Activated T-cell treated with anti-CD3 and anti-CD28 coated beads, Interleukin-2, amount 50 U/mL, for 1 hour (primary cell): ENCODE measurements at regions not wholly inside any gene's neighbourhood (a gene's known extent, or its start where the extent isn't known, plus 50 kb on each side); places are given as distances from the start of the nearest gene placed in this dataset.

Source experiments
- DNase-seq: peaks from one replicate; pipeline ENCODE4 v3.0.0-alpha.2; 2020

DNA sequence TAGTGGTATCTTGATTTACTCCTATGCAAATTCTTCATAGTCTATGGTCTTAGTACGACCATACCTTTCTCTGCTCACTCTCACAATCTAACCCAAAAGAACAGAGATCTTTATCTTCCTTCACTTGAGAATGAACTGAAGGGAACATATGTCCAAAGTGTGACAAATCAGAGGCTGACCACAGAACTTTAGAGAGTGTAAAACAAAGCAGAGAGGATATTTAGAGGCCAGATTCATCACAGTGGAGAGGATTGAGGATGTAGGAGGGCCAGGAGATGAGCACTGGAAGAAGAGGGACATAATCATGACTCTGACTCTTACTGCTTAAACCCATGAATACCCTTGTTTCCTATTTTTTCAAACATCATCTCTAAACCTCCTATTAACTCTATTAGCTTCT, 935.3 kb upstream of the PHF14 start:
- no peak for DNase-seq

DNA sequence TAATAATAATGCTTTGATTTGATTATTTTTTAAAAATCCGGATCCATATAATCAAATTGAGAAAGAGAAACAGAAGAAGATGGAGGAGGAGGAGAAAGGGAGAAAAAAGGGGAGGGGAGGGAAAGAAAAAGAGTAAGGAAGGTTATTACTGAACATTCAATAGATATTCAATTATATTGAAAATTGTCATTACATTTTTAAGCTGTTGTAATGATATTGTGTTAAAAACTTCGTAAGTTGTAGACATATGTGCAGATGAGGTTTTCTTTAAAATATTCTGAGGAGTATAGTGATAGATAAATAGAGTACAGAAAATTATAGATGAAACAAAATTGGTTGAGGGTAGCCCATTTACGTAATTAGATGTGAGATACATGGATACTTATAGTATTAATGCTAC, 933.0 kb upstream of the PHF14 start:
- no peak for DNase-seq

DNA sequence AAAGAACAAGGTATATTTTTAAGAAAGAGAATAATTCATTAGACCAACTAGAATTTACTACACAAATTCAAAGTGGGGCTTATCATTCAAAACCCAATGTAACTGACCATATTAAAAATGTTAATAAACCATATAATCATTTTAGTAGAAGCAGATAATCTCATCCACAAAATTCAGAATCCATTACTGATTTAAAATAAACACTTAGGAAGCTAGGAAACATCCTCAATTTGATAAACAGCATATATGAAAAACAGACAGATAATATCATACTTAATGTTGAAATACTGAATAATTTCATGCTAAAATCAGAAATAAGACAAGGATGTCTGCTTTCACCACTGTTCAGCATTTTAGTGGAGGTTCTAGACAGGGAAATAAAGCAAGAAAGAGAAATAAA, 902.8 kb upstream of the PHF14 start:
- no peak for DNase-seq

DNA sequence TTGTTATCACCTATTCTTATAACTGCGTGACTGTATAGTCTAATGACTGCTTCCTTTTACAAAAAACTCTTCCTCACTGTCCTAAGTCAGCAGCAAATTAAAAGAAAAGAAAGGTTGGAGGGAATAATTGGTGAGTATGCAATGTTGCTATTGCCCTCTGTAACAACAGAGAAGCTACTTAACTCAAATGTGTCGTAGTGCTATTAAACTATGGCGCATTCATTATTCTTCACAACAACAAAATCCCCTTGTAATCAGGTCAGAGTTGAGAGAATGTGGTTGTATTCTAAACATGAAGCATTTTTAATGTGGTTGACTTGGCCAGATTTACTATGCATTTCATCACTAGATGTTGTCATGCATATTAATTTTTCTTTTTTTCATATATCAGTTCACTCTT, 897.8 kb upstream of the PHF14 start:
- no peak for DNase-seq

DNA sequence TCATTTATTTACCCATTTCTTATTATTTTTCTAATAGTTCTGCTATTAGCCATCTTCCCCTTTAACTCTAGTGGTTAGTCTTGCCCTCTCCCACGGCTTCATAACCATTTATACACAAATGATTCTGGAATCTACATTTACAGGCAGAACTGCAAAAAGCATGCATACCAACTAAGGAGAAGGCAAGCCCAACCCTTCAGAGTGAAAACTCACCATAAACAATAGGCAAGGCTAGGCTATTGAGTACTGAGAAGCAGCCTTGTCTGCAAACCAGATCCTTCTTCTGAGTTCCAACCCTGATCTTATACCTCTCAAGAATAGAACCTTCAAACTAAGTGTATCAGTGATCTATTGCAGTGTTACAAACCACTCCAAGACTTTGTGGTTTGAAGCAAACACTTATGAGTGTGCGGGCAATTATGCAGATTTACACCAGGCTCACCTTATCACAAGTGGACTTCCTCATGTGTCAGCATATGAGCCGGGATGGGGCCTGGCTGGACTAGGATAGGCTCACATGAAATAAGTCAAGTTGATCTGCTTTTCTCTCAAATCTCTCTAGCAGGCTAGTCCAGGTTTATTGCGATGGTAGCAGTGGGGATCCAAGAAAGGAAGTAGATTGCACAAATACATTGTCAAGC, 896.9 kb upstream of the PHF14 start:
- no peak for DNase-seq

DNA sequence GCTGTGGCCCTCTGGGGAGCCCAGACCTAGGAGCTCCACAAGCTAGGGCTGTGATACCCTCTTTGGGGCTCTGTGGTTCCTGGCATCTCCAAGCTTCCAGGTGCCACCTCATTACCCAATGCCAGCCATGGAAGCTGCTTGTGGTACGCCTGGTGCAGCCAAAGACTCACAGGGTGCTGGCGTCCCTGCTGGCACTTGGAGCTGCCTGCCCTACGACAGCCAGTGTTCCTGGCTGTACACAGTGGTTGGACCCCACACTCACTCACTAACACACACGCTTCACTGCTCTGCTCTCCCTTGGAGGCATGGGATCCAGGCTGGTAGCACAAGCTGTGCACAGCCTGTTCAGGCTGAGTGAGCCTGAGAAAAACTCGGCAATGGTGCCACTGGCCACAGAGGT, 894.1 kb upstream of the PHF14 start:
- DNase-seq: no peak

DNA sequence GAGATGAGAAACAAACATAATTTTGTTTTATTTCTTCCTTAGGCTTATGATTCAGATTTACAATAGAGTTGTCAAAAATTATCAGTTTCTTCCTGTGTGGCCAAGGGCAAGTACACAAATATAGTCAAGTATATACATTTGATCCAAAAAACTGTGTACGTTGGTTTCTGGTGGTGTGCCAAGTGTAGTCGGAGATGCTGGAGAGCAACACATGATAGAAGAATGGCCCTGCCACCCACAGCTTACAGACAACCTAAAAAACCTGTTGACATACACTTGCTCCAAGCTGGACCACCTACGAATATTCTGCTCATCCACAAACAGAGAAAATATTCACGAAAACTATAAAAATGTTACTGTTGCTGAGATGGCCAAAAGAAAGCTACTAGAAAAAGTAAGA, 890.8 kb upstream of the PHF14 start:
- no peak for DNase-seq

DNA sequence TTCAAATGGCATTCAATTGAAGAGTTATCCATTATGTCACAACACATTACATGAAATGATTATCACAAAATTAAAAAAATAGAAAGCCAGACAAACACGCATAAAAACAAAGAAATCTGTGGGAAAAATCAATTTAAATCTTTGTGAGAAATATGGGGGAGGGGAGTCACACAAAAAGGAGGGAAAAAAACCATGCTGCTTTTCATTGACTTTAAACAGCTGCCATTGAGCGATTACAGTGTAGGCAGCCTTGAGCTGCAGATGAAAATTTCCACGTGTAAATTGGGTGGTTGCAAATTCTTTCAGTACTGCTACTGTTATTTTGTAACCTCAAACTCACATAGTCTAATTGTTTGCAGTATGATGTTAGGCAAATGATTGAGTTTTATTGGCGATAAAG, 889.9 kb upstream of the PHF14 start:
- no peak for DNase-seq

DNA sequence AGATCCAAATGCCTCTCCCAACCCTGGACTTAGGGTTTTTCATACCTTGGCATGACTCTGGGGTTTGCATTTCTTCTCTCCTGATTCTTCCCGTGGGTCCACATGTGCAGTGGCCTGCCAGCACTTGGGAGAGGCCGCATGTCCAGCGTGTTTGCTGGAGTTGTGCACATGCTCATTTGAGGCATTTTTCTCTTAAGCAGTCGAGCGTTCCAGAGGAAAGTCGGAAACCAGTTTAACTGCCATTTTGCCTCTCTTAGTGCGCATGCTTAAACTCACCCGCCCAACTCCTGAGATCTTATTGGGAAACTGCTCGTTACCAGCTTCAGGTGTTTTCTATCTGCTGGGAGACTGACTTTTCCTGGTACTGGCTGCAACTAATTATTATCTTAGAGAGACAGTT, 888.4 kb upstream of the PHF14 start:
- DNase-seq: no peak

DNA sequence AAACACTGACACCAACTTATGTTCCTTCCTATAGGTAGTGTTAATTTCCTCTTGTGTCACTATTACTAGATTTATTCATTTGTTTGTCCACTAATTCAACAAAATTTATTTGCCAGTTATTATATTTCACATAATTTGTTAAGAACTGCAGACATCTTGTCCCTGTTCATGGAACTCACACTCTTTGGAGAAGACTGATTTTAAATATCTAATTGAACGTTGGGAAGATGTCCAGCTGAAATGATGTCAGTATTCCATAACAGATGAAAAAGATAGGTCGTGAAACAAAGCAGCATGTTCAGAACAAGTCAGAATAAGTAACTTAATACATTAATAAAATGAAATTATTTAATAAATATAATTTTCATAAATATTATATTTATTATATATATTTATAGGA, 873.1 kb upstream of the PHF14 start:
- DNase-seq: no peak

DNA sequence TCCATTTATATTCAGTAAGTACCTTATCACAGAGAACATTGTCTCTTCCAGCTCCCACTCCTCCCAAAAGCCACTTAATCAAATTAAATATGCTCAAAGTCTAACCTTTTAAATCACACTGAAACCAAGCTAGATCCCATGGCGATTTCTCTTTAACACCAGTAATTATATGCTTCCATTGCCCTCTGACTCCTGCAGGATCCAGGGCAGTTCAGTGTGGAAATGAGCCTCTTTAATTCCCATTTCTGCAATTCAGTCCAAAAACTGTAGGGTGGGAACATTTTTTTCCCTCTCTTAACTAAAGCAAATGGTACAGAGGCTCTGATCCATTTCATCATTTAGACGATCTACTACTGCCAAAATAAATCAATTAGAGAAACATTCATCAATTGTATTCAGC, 872.3 kb upstream of the PHF14 start:
- no peak for DNase-seq

DNA sequence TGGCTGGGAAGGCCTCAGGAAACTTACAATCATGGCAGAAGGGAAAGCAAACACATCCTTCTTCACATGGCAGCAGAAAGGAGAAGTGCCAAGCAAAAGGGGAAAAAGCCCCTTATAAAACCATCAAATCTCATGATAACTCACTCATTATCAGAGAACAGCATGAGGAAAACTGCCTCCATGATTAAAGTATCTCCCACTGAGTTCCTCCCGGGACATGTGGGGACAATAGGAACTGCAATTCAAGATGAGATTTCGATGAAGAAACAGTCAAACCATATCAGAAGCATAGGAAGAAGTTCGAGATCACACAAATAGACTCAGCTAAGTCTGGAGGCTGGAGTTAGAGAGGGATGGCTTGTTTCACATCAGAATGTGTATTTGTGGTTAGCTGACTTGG, 869.4 kb upstream of the PHF14 start:
- no peak for DNase-seq

DNA sequence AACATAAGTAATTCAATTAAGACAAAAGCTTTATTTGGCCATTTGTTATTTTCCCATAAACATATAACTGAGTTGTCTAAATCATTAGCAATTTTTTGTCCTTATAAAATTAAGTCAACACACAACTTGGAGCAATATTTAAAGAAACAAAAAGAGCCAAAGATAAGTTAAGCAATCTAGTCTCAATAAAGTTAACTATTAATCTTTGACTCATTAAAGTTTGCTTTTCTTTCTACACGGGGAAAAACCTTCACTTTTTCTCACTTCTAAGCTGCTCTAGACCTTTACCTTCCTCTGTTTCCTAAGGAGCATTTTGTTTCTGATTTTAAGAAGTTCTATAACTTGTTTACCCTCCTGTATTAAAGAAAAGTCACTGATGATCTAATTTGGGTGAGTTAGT, 867.1 kb upstream of the PHF14 start:
- no peak for DNase-seq

DNA sequence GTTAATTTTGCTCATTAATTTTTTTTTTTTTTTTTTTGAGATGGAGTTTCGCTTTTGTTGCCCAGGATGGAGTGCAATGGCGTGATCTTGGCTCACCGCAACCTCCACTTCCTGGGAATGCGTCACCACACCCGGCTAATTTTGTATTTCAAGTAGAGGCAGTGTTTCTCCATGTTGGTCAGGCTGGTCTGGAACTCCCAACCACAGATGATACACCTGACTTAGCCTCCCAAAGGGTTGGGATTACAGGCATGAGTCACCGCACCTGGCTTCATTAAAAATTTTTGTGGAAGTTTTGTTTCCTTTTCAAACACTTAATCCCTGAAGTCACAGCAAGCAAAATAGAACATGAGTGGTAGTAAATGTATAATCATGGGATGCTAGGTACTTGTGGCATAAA, 857.2 kb upstream of the PHF14 start:
- no peak for DNase-seq

DNA sequence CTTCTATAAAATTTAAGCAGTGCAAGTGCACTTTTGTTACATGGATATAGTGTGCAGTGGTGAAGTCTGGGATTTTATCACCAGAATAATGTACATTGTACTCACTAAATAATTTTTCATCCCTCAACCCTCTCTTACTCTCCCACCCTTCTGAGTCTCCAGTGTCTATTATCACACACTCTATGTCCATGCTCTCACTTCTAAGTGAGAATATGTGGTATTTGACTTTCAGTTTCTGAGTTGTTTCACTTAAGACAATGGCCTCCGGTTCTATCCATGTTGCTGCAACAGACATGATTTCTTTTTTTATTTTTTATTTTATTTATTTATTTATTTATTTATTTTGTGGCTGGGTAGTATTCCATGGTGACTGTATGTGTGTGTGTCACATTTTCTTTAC, 855.9 kb upstream of the PHF14 start:
- DNase-seq: no peak

DNA sequence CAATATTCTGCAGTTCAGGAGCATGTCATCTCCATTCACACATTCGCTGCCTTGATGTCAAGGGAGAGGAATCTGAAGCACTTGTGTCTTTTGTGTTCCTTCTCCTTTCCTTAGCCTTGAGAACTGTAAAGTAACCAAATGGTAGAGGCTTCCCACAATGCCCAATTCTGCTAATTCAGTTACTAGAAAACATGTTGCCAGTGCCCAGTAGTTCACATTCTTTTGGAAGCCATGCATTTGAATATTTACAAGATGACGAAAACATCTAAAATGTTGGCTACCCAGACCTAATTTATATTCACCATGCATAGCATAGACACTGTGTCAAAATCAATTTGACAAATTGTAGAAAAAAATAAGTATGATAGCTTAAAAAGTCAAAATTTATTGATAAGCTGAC, 852.7 kb upstream of the PHF14 start:
- DNase-seq: no peak

DNA sequence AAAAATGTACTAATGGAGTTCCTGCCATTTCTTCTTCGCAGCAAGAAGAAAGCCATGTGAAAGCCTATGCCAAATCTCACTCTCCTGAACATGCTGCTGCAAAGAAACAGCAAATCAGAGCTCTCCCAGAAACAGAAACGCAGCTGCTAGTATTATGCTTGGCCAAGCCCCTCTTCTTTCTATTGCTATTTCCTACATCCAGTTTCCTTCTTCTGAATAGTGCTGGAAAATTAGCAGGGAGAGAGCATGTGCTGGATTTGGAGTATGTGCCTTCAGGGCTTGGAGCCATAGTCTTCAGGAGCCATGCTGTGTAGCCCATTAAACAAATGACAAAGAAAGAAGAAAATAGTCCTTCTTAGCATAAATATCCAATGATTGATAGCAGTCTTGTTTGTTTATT, 852.0 kb upstream of the PHF14 start:
- no peak for DNase-seq

DNA sequence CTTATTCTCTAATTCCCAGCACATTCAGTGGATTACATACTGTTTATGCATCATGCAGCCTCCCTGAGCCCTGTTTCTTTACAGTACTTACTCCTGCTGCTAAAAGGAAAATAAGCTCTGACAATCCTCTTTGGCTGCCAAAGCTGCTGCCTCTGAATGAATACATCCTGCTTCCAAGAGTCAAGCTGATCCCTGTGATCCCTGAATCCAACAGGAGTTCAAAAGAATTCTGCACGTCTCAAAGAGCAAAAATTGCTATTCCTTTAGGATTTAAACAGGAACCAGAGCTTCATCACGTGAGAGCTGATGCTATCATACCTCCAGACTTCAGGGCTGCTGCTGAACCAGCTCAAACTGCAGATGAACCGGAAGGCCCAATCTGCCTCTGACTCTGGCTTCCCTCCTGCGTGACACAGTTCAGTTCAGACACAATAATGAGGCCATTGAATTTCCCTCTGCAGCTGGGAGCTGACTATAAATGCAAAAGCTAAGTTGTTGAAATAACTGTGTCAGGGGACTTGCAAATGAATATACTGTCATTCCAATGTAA, 851.0 kb upstream of the PHF14 start:
- no peak for DNase-seq

DNA sequence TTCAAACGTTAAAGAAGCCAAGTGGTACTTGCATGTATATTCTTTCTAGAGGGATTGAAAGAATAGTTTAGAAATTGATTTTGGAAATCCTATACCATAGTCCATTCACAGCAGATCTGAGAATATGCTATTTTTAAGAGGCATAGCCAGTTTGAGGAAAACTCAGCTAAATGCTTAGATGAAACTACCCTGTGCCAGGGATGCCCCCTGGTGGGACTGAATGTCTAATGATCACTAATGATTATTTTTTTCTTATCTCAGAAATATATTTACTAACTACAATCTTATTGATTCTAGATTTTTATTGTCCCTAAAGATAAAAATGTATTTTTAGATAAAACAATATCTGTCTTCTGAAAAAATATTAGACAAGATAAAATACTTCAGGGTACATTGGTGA, 844.9 kb upstream of the PHF14 start:
- DNase-seq: no peak

DNA sequence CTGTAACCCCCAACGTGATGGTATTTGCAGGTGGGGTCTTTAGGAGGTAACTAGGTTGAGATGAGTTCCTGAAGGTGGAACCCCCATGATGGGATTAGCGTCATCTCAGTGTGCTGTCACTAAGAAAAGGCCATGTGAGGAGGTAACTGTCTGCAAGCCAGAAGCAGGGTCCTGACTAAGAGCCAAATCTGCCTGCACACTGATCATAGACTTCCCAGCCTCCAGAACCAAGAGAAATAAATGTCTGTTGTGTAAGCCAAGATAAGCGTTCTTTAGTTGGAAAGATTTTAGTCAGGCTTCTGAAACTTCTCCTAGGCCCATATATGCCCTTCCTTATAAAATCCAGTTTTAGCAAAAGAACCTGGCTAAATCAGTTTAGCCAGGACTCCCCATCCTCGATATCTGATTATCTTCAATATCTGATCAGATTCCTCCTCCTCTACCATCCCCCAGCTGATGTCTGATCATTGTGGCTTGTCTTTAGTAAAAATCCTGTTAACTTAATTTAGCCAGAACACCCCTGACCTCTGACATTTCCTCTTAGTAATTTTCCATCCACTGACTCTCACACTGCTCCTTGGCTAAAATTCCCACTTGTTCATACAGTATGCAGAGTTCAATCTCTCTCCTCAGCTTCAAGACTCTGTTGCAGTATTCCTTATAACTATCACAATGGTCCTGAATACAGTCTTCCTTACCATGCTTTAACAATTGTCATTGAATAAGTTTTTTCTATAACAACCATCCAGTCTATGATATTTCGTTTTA, 835.4 kb upstream of the PHF14 start:
- DNase-seq: no peak

DNA sequence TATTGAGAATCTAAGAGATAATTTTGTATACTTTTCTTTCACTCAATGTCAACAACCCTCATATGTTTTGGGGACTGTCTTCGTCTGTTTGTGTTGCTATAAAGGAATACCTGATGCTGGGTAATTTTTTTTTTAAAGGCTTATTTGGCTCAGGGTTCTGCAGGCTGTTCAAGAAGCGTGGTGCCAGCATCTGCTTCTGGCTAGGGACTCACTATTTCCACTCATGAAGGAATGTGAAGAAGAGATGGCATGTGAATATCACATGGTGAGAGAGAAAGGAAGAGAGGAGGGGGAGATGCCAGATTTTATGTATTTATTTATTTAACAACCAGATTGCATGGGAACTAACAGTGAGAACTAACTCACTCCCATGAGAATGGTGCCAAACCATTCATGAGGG, 827.4 kb upstream of the PHF14 start:
- no peak for DNase-seq

DNA sequence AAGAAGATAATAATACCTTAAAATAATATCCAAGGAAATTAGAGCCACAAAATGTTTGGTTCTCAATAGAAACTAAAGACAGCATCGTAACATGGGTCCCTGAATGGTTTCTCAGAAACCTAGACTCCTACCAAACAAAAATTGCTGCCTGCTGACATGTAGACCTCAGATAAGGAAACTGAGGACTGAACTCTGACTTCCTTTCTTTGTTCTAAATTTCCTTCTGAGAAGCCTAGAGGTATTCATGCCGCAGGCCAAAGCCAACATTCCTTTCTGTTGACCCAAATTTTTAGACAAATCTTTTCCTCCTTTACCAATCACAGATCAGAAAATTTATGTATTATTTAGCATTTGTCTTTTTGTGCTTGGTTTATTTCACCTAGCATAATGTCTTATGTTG, 816.7 kb upstream of the PHF14 start:
- DNase-seq: no peak

DNA sequence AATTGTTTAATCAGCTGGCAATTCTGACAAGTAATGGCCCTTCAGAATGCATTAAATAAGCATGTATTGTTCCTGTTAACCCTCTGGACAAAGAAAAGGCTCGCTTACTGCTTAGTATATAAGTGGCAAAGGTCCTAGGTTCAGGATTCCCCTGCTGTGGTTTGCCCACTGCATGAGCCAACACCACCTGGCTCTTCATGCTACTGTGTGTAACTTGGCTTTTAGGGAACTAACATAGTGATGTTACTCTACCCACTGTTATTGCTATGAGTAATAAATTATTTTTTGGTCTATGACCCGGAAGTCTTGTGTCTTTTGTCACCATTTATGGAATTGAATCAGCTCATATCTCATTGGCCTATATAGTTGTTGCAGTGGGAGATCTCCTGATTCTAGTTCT, 791.7 kb upstream of the PHF14 start:
- no peak for DNase-seq

DNA sequence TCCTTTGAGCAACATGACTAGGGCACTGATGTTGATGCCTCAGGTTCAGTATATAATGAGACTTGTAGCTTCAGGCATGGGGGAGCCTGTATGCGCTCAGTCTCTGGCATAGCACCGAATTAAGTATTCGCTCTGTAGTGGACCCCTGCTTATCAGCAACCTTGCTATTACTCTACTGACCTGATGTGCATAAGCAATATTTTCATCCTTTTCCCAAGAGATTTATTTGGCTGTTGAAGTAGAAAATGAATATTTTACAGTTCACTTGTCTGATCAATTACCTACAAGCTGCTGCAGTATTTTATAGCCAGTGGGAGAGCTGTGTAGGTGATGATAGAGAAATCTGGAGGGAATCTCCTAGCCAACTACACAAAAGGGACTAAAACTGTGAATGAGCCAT, 781.6 kb upstream of the PHF14 start:
- no peak for DNase-seq

DNA sequence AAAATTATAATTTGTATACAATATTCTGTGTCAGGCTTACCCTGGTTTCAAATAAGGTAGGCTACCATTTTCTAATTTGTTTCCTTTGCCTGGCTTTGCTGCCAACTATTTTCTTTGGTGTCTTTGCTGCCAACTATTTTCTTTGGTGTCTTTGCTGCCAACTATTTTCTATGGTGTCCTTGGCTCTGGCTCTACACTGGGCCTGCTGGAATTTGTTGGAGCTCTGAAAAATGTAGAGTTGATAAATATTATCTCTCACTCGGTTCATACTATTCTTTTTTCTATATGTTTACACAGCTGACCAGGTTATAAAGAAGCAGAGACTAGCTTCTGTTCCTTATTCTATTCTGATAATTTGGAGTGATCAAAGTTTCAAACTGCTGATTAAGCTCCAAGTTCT, 768.0 kb upstream of the PHF14 start:
- DNase-seq: no peak
